K562 (cell line): ENCODE measurements at regions not wholly inside any gene's neighbourhood (a gene's known extent, or its start where the extent isn't known, plus 50 kb on each side); places are given as distances from the start of the nearest gene placed in this dataset.

Source experiments
- ATAC-seq: fragments of 200-7000 bp; cut with Tn5 transposase; 3 replicates; pipeline ENCODE4 v1.9.1; 2020; ENCODE audit warnings: moderate library complexity
- BruUV-seq: library from RNA; stranded (reverse); fragments of 400-500 nt; replicated peaks from 2 replicates; lab custom pipeline; 2021; lab: Mats Ljungman, UMichigan
- CTCF ChIA-PET: fragments of 300-600 bp; formaldehyde crosslinking; extraction: SDS; loops from one replicate; lab custom pipeline; 2021; ENCODE audit warnings: low intra/inter-chr PET ratio; lab: Yijun Ruan, JAX
- POLR2A ChIA-PET: fragments of 300-600, 350-650 bp; sonication (Branson Sonifier 250); formaldehyde crosslinking; extraction: SDS; loops from one replicate; lab custom pipeline; 2021; ENCODE audit warnings: antibody characterized with exemption, inconsistent platforms; lab: Yijun Ruan, JAX
- DNase-seq, 4 experiments: peaks; one replicate each; pipeline versions ENCODE4 v3.0.0 to v3.0.0-alpha.2; 2011 to 2018; ENCODE audit warnings: low spot score in 3 of 4, mixed read lengths in 3 of 4; ENCODE audit errors: extremely low read depth in 1 of 4
- FAIRE-seq: peaks from 2 replicates; lab custom pipeline; 2011; peaks lifted over from hg19 to GRCh38; lab: Jason Lieb, UNC
- H2AFZ ChIP-seq: 2 replicates; pipeline ENCODE4 v1.6.0; 2011; ENCODE audit warnings: low read depth, low read length, control low read depth, inconsistent platforms
- H3K27ac ChIP-seq: fragments of 200-600 bp; 3 replicates; pipeline ENCODE4 v1.8.0; 2011; ENCODE audit warnings: low read depth, mild to moderate bottlenecking, control low read depth, inconsistent platforms, low read length, moderate library complexity, mixed read lengths; ENCODE audit errors: extremely low read depth
- H3K27me3 ChIP-seq, 2 experiments: fragments of 300-600 bp in 1 of 2; 2 replicates in 1 of 2; 3 replicates in 1 of 2; pipeline versions ENCODE4 v1.6.0 to v1.8.0; 2011; ENCODE audit warnings: inconsistent platforms in 2 of 2, low read length in 2 of 2, mild to moderate bottlenecking in 1 of 2, mixed read lengths in 1 of 2, moderate library complexity in 1 of 2; ENCODE audit not compliant: control insufficient read depth in 2 of 2, insufficient read depth in 2 of 2
- H3K36me3 ChIP-seq: fragments of 300-600 bp; 3 replicates; pipeline ENCODE4 v1.8.0; 2011; ENCODE audit warnings: mild to moderate bottlenecking, low read length, inconsistent platforms; ENCODE audit not compliant: control insufficient read depth, insufficient read depth
- H3K4me1 ChIP-seq, 2 experiments: fragments of 200-600 bp in 1 of 2; replicated peaks in 1 of 2; 2 replicates in 1 of 2; 3 replicates in 1 of 2; pipeline versions ENCODE4 v1.5.1 to v1.8.0; 2011; ENCODE audit warnings: inconsistent platforms in 2 of 2, low read length in 2 of 2, mild to moderate bottlenecking in 1 of 2, mixed read lengths in 1 of 2, moderate library complexity in 1 of 2; ENCODE audit not compliant: control insufficient read depth in 2 of 2, insufficient read depth in 2 of 2
- H3K4me2 ChIP-seq: 2 replicates; pipeline ENCODE4 v1.6.1; 2011; ENCODE audit warnings: low read length, control low read depth, inconsistent platforms, mixed read lengths; ENCODE audit not compliant: insufficient read depth
- H3K4me3 ChIP-seq: fragments of 200-600 bp; sonication (generic), shearing (Covaris generic); 2 replicates; pipeline ENCODE4 v1.5.1; 2016; ENCODE audit warnings: control low read depth, inconsistent platforms
- H3K79me2 ChIP-seq: fragments of 200-600 bp; 3 replicates; pipeline ENCODE4 v1.8.0; 2011; ENCODE audit warnings: low read length, inconsistent platforms; ENCODE audit not compliant: control insufficient read depth, insufficient read depth
- H3K9ac ChIP-seq, 2 experiments: 2 replicates each; pipeline versions ENCODE4 v1.6.0 to v1.6.1; 2011; ENCODE audit warnings: low read depth in 2 of 2, low read length in 2 of 2, control low read depth in 1 of 2, inconsistent platforms in 1 of 2, mild to moderate bottlenecking in 1 of 2, mixed read lengths in 1 of 2; ENCODE audit not compliant: insufficient read depth in 1 of 2
- H3K9me1 ChIP-seq: one replicate; pipeline ENCODE4 v1.6.0; 2011; ENCODE audit warnings: inconsistent platforms, mild to moderate bottlenecking, low read length, moderate library complexity; ENCODE audit not compliant: control insufficient read depth, insufficient read depth
- H3K9me3 ChIP-seq: replicated peaks from 2 replicates; pipeline ENCODE4 v1.5.1; 2011; ENCODE audit warnings: low read depth, low read length, inconsistent platforms; ENCODE audit not compliant: control insufficient read depth, insufficient read depth
- H4K20me1 ChIP-seq: replicated peaks from 2 replicates; pipeline ENCODE4 v1.6.1; 2011; ENCODE audit warnings: low read length, inconsistent platforms, mixed read lengths; ENCODE audit not compliant: control insufficient read depth, insufficient read depth
- ARHGAP35 ChIP-seq: fragments of 450-650 bp; IDR thresholded peaks from 2 replicates; pipeline ENCODE4 v1.6.1; 2018; ENCODE audit not compliant: partially characterized antibody
- DEAF1 ChIP-seq: fragments of 450-650 bp; formaldehyde crosslinking; IDR thresholded peaks from 2 replicates; pipeline ENCODE4 v1.4.0; 2020; ENCODE audit warnings: mild to moderate bottlenecking, moderate library complexity
- E2F1 ChIP-seq: sonication (generic); formaldehyde crosslinking; IDR thresholded peaks from 2 replicates; pipeline ENCODE4 v1.8.1; 2023; ENCODE audit warnings: mild to moderate bottlenecking, missing genetic modification reagents, moderate library complexity
- KDM4B ChIP-seq, 2 experiments: fragments of 450-650 bp in 1 of 2; sonication (generic) in 1 of 2; IDR thresholded peaks; 2 replicates each; pipeline ENCODE4 v1.6.1; 2016 to 2017; ENCODE audit warnings: borderline replicate concordance in 2 of 2, antibody characterized with exemption in 1 of 2, low read depth in 1 of 2, mild to moderate bottlenecking in 1 of 2
- KDM5B ChIP-seq: fragments of 200-600 bp; sonication (generic); IDR thresholded peaks from 2 replicates; pipeline ENCODE4 v1.6.1; 2012; ENCODE audit warnings: low read depth, mild to moderate bottlenecking, moderate library complexity, low read length, control low read depth, inconsistent platforms; ENCODE audit not compliant: insufficient replicate concordance
- KLF10 ChIP-seq: fragments of 250-450 bp; sonication (Bioruptor Pico); IDR thresholded peaks from 2 replicates; pipeline ENCODE4 v1.6.1; 2021; ENCODE audit warnings: matching md5 sums
- NUFIP1 ChIP-seq: fragments of 450-650 bp; IDR thresholded peaks from 2 replicates; pipeline ENCODE4 v1.6.1; 2018; ENCODE audit not compliant: partially characterized antibody
- SMARCA4 ChIP-seq: fragments of 450-650 bp; IDR thresholded peaks from 2 replicates; pipeline ENCODE4 v1.6.1; 2016
- TRIM25 ChIP-seq: fragments of 450-650 bp; IDR thresholded peaks from 2 replicates; pipeline ENCODE4 v1.7.0; 2016; ENCODE audit warnings: borderline replicate concordance
- ZNF224 ChIP-seq: sonication (generic); formaldehyde crosslinking; IDR thresholded peaks from 2 replicates; pipeline ENCODE4 v1.8.0; 2022; ENCODE audit warnings: mild to moderate bottlenecking, missing genetic modification reagents
- ZNF274 ChIP-seq: IDR thresholded peaks from 2 replicates; pipeline ENCODE4 v1.6.1; 2011; ENCODE audit warnings: low read depth, mild to moderate bottlenecking, low read length, moderate library complexity, borderline replicate concordance
- ZNF384 ChIP-seq: IDR thresholded peaks from 2 replicates; pipeline ENCODE4 v1.6.1; 2012; ENCODE audit warnings: low read depth, low read length, improper control_type of control experiment
- WGBS: fragments of 100-300 bp; shearing (Covaris generic); methylation state at CpG from one replicate; pipeline ENCODE4 v1.1.6; 2016; ENCODE audit warnings: low coverage, mixed read lengths; ENCODE audit not compliant: insufficient coverage; ENCODE audit errors: missing lambda C conversion rate; 5-methylcytosine and 5-hydroxymethylcytosine counted together
- in situ Hi-C: fragments of 300-500 bp; cut with MboI; formaldehyde crosslinking; loops from 4 replicates; pipeline ENCODE4 v1.15.0; 2018; ENCODE audit warnings: inconsistent platforms, mixed read lengths
- intact Hi-C: fragments of 100-400 bp; cut with micrococcal nuclease; formaldehyde crosslinking; loops from 2 replicates; pipeline ENCODE4 v1.14.2; 2022
- TF ChIP-seq, protein P1 (sequence below): sonication (generic); formaldehyde crosslinking; IDR thresholded peaks from 2 replicates; pipeline ENCODE4 v1.8.1; 2023; ENCODE audit warnings: mild to moderate bottlenecking, missing genetic modification reagents

DNA sequence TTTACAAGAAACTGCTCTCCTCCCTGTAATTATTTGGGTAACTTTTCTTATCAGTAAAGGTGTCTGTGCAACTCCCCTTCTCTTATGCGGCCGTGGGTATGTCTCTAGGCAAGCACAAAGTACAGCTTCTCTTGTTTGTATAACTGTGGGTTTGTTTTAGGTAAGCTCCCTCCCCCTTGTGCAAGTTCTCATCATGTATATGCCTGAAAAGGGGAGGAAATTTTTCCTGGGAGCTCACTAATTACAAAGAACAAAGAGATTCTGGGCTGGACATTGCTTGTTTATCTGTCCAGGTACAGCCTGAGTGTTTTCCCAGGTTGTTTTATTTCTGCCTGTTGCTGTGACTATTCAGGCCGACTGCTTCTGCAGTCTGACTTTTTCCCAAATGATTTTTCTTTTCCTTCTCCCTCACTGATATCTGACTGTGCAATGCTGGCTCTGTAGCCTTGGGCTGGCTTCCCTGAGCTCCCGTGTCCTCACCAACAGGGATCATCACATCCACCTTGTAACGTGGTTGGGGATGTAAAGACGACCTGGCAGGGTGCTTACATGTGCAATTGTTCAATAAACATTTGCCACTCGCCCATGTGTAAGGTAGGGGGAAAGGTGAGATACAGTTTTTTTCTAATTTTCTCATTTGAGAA lies 916.5 kb downstream of the AACS start (continued):
- TF ChIP-seq, protein P1, sequence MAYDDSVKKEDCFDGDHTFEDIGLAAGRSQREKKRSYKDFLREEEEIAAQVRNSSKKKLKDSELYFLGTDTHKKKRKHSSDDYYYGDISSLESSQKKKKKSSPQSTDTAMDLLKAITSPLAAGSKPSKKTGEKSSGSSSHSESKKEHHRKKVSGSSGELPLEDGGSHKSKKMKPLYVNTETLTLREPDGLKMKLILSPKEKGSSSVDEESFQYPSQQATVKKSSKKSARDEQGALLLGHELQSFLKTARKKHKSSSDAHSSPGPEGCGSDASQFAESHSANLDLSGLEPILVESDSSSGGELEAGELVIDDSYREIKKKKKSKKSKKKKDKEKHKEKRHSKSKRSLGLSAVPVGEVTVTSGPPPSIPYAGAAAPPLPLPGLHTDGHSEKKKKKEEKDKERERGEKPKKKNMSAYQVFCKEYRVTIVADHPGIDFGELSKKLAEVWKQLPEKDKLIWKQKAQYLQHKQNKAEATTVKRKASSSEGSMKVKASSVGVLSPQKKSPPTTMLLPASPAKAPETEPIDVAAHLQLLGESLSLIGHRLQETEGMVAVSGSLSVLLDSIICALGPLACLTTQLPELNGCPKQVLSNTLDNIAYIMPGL (CRISPR knock-in tag), result no peak

DNA sequence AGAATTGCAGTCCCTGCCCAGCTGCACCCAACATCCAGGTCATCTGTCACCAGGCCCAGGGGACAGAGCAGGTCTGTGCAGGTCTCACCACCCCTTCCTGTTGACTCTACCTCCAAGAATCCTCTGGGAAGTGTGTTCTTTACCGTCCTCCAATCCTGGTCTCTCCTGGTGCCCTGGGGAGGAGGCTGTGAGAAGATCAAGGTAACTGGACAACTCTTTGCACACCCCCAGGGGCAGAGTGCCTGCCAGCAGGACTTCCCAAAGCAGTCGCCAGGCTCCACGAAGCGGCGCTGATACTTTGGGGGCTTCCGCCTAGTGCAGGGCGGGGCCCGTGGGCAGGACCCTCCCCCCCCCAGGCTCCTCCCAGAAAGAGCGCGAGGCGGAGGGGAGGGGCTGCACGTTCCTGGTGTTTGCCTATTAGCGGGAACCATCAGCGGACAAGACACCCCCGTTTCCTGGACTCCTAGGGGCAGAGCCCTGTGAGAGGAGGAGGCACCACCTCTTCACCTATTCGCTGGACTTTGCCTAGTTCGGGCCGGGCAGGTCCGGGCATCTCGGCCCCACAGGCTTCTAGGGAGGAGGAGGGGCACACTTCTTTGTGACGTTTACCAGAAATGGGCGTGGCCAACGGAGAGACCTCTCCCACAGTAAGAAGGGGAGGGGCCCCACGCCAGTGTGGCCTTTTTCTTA lies 918.0 kb downstream of the AACS start:
- Histone ChIP-seq H3K4me2 (no peak overlapping the region), H3K4me3 (no peak overlapping the region)
- TF ChIP-seq KDM4B (IDR thresholded peaks at IDR 0.05; ENCODE audit: borderline replicate concordance in 2 of 2, low read depth in 1 of 2) (no peak), SMARCA4 (no peak), ZNF224 (CRISPR knock-in tag) (no peak), ZNF274 (no peak), NUFIP1 (no peak), DEAF1 (CRISPR knock-in tag) (no peak), KLF10 (no peak), KDM5B (no peak), TRIM25 (no peak), E2F1 (CRISPR knock-in tag) (no peak), ARHGAP35 (no peak), ZNF384 (no peak)

More for the DNA sequence above, 918.0 kb downstream of the AACS start:
- FAIRE-seq, result no peak
- 9% methylated on average over 19 of the region's 24 CpGs for WGBS
- H3K79me2 ChIP-seq, result no peaks in the 10 kb centered on the region
- DNase-seq, result peak; percentile 9 to 13 (median 12)
- CTCF ChIA-PET, result no interaction called here
- H3K9me3 ChIP-seq, result no peaks in the 10 kb centered on the region
- POLR2A ChIA-PET, result no interaction called here
- H3K9me1 ChIP-seq, result no peaks in the 10 kb centered on the region
- intact Hi-C loops (no loop called here), in situ Hi-C loops (no loop called here)
- H3K4me1 ChIP-seq, result no peaks in the 10 kb centered on the region
- H2AFZ ChIP-seq, result no peak overlapping the region
- no peak overlapping the region for H3K27ac ChIP-seq
- H3K36me3 ChIP-seq, result no peaks in the 10 kb centered on the region
- no peaks in the 10 kb centered on the region for H4K20me1 ChIP-seq
- H3K27me3 ChIP-seq, result no peaks in the 10 kb centered on the region
- no peak overlapping the region for H3K9ac ChIP-seq
- BruUV-seq, result no TSS peak
- ATAC-seq, result peak; percentile 70
